Retinal pigment epithelial cell (primary cell): ENCODE measurements at regions not wholly inside any gene's neighbourhood (a gene's known extent, or its start where the extent isn't known, plus 50 kb on each side); places are given as distances from the start of the nearest gene placed in this dataset.

Experiments
- DNase-seq: peaks from one replicate; pipeline ENCODE4 v3.0.0-alpha.2; 2010; ENCODE audit warnings: low read depth
- H3K4me3 ChIP-seq: 2 replicates; pipeline ENCODE4 v1.5.1; 2011; ENCODE audit warnings: mild to moderate bottlenecking, low read length, control low read depth, moderate library complexity
- CTCF ChIP-seq: conservative IDR thresholded peaks from 2 replicates; pipeline ENCODE4 v1.5.1; 2011; ENCODE audit warnings: low read depth, low read length, control low read depth, inconsistent platforms

- no peak overlapping the region for H3K4me3 ChIP-seq
- DNase-seq, result no peak
- TF ChIP-seq CTCF, result no peak
Observed at GRCh38 chr2:155442088-155442487, 743.6 kb downstream of the KCNJ3 start.

- DNase-seq, result no peak
- no peak overlapping the region for H3K4me3 ChIP-seq
- no peak for TF ChIP-seq CTCF
Observed at GRCh38 chr2:155431004-155431507, 732.6 kb downstream of the KCNJ3 start.

- no peak for TF ChIP-seq CTCF
- no peak overlapping the region for H3K4me3 ChIP-seq
- no peak for DNase-seq
Observed at GRCh38 chr2:155427470-155427869, 729.0 kb downstream of the KCNJ3 start.

GRCh38 chr2:155424518-155424917 lies 726.0 kb downstream of the KCNJ3 start:
- no peak overlapping the region for H3K4me3 ChIP-seq
- DNase-seq, result no peak
- no peak for TF ChIP-seq CTCF

- TF ChIP-seq CTCF, result no peak
- H3K4me3 ChIP-seq, result no peak overlapping the region
- no peak for DNase-seq
Observed at GRCh38 chr2:155418753-155419152, 720.3 kb downstream of the KCNJ3 start.

- DNase-seq, result no peak
- no peak for TF ChIP-seq CTCF
- no peak overlapping the region for H3K4me3 ChIP-seq
Observed at GRCh38 chr2:155412598-155412997, 714.1 kb downstream of the KCNJ3 start.

GRCh38 chr2:155404433-155405002 lies 706.0 kb downstream of the KCNJ3 start:
- no peak for DNase-seq
- no peak overlapping the region for H3K4me3 ChIP-seq
- no peak for TF ChIP-seq CTCF
